ENCODE measurements at regions not wholly inside any gene's neighbourhood (a gene's known extent, or its start where the extent isn't known, plus 50 kb on each side); places are given as distances from the start of the nearest gene placed in this dataset.

DNA sequence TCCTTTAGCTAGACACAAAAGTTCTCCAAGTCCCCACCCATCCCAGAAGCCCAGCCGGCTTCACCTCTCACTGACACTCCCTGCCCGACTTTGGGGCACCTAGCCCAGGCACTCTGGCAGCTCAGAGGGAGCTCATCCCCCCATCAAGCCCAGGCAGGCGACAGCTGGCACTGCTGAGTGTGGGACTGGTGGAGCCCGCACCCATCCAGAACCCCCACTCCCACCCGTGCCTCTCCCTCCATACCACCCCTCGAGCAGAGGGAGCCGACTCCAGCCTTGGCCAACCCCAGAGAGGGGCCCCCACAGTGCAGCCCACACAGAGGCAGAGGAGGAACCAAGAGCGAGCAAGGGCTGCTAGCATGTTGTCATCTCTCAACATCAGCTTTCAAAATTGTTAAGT, 658.6 kb downstream of the AMY1C start:
- TF ChIP-seq, protein P1, sequence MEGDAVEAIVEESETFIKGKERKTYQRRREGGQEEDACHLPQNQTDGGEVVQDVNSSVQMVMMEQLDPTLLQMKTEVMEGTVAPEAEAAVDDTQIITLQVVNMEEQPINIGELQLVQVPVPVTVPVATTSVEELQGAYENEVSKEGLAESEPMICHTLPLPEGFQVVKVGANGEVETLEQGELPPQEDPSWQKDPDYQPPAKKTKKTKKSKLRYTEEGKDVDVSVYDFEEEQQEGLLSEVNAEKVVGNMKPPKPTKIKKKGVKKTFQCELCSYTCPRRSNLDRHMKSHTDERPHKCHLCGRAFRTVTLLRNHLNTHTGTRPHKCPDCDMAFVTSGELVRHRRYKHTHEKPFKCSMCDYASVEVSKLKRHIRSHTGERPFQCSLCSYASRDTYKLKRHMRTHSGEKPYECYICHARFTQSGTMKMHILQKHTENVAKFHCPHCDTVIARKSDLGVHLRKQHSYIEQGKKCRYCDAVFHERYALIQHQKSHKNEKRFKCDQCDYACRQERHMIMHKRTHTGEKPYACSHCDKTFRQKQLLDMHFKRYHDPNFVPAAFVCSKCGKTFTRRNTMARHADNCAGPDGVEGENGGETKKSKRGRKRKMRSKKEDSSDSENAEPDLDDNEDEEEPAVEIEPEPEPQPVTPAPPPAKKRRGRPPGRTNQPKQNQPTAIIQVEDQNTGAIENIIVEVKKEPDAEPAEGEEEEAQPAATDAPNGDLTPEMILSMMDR (IDR thresholded peaks at IDR 0.05), result no peak
- no peak for TF ChIP-seq EZH2 (IDR thresholded peaks at IDR 0.05)
